ENCODE measurements at regions not wholly inside any gene's neighbourhood (a gene's known extent, or its start where the extent isn't known, plus 50 kb on each side); places are given as distances from the start of the nearest gene placed in this dataset.

DNA sequence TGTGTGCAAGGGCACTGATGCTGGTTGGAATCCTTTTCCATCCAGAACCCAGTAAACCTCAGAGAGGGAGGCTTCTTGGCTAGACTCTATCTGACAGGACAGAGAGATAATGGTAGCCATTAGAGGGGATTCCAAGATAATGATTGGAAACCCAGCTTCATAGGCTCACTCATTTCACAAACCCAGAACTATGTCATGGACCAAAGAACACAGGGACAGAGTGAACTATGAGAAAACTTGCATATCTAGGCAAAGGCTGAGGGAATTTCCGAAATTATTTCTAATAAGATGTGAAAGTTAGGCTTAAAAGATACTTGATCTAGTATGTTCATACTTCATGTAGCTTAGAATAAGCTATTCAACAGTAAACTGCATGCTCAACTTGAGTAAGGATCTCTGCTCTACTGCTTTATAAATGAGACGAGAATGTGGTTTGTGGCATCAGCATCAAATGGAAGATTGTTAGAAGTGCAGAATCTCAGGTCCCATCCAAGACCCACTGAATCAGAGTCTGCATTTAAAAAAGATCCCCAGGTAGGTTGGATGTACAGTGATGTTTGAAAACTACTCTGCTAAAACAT lies 261.4 kb downstream of the DMRT2 start:
- Mint-ChIP-seq H3K27me3 (ENCODE audit: insufficient read depth, low read depth, poor library complexity) (peaks cover 2% of the 10 kb centered on the region), H3K36me3 (ENCODE audit: low read depth) (no peaks in the 10 kb centered on the region), H3K4me1 (no peaks in the 10 kb centered on the region), H3K9me3 (no peaks in the 10 kb centered on the region; the same call in 2 of the 3 replicates), H3K4me3 (no peak overlapping the region), H3K27ac (no peak overlapping the region)
- H3K36me3 ChIP-seq (ENCODE audit: insufficient read depth), result no peaks in the 10 kb centered on the region
- no peaks in the 10 kb centered on the region for H3K79me2 ChIP-seq (replicated peaks; ENCODE audit: insufficient read depth)
- H3K4me1 ChIP-seq (ENCODE audit: insufficient read depth), result no peaks in the 10 kb centered on the region
- ATAC-seq (no peak), DNase-seq (ENCODE audit: low spot score) (no peak)
- TF ChIP-seq ZNF331 (CRISPR knock-in tag; IDR thresholded peaks at IDR 0.05; ENCODE audit: low read depth), result no peak
- TF ChIP-seq NANOG (IDR thresholded peaks at IDR 0.05; ENCODE audit: borderline replicate concordance), result no peak
- no peak for TF ChIP-seq ETS1 (IDR thresholded peaks at IDR 0.05)
- TF ChIP-seq ZNF462 (CRISPR knock-in tag; IDR thresholded peaks at IDR 0.05), result no peak
- TF ChIP-seq, protein P1, sequence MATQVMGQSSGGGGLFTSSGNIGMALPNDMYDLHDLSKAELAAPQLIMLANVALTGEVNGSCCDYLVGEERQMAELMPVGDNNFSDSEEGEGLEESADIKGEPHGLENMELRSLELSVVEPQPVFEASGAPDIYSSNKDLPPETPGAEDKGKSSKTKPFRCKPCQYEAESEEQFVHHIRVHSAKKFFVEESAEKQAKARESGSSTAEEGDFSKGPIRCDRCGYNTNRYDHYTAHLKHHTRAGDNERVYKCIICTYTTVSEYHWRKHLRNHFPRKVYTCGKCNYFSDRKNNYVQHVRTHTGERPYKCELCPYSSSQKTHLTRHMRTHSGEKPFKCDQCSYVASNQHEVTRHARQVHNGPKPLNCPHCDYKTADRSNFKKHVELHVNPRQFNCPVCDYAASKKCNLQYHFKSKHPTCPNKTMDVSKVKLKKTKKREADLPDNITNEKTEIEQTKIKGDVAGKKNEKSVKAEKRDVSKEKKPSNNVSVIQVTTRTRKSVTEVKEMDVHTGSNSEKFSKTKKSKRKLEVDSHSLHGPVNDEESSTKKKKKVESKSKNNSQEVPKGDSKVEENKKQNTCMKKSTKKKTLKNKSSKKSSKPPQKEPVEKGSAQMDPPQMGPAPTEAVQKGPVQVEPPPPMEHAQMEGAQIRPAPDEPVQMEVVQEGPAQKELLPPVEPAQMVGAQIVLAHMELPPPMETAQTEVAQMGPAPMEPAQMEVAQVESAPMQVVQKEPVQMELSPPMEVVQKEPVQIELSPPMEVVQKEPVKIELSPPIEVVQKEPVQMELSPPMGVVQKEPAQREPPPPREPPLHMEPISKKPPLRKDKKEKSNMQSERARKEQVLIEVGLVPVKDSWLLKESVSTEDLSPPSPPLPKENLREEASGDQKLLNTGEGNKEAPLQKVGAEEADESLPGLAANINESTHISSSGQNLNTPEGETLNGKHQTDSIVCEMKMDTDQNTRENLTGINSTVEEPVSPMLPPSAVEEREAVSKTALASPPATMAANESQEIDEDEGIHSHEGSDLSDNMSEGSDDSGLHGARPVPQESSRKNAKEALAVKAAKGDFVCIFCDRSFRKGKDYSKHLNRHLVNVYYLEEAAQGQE (IDR thresholded peaks at IDR 0.05; ENCODE audit: unreplicated experiment), result no peak
- no peak for TF ChIP-seq ZNF114 (CRISPR knock-in tag; IDR thresholded peaks at IDR 0.05)
- TF ChIP-seq CREB1 (CRISPR knock-in tag; IDR thresholded peaks at IDR 0.05; ENCODE audit: low read depth), result no peak
- no peak for TF ChIP-seq JUNB (IDR thresholded peaks at IDR 0.05; ENCODE audit: unreplicated experiment)
- TF ChIP-seq EZH2phosphoT487 (IDR thresholded peaks at IDR 0.05; ENCODE audit: unreplicated experiment), result no peak
- TF ChIP-seq EZH2 (IDR thresholded peaks at IDR 0.05; ENCODE audit: low read depth, unreplicated experiment), result no peak
- TF ChIP-seq STAT1 (IDR thresholded peaks at IDR 0.05; ENCODE audit: unreplicated experiment), result no peak
- TF ChIP-seq, protein P2, sequence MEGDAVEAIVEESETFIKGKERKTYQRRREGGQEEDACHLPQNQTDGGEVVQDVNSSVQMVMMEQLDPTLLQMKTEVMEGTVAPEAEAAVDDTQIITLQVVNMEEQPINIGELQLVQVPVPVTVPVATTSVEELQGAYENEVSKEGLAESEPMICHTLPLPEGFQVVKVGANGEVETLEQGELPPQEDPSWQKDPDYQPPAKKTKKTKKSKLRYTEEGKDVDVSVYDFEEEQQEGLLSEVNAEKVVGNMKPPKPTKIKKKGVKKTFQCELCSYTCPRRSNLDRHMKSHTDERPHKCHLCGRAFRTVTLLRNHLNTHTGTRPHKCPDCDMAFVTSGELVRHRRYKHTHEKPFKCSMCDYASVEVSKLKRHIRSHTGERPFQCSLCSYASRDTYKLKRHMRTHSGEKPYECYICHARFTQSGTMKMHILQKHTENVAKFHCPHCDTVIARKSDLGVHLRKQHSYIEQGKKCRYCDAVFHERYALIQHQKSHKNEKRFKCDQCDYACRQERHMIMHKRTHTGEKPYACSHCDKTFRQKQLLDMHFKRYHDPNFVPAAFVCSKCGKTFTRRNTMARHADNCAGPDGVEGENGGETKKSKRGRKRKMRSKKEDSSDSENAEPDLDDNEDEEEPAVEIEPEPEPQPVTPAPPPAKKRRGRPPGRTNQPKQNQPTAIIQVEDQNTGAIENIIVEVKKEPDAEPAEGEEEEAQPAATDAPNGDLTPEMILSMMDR (conservative IDR thresholded peaks at IDR 0.05; ENCODE audit: low read depth in 2 of 2), result no peak
- no peak for TF ChIP-seq POLR2AphosphoS5 (IDR thresholded peaks at IDR 0.05; ENCODE audit: low read depth)
- no peak overlapping the region for H3K4me2 ChIP-seq
- no peaks in the 10 kb centered on the region for H3K27me3 ChIP-seq (ENCODE audit: insufficient read depth)
- H3K27ac ChIP-seq (ENCODE audit: low read depth), result no peak overlapping the region
- H4K20me1 ChIP-seq (replicated peaks; ENCODE audit: insufficient read depth), result no peaks in the 10 kb centered on the region
- H3K4me3 ChIP-seq, result no peak overlapping the region
- H3K9me2 ChIP-seq (ENCODE audit: insufficient read depth), result peaks cover 6% of the 10 kb centered on the region; the same call in 1 of the 2 replicates
- no peak overlapping the region for H2AFZ ChIP-seq
- no peaks in the 10 kb centered on the region for H3F3A ChIP-seq (replicated peaks; ENCODE audit: low read depth)

Measured in GM23338 (cell line).